Activated naive CD8-positive, alpha-beta T cell (primary cell): ENCODE measurements at regions not wholly inside any gene's neighbourhood (a gene's known extent, or its start where the extent isn't known, plus 50 kb on each side); places are given as distances from the start of the nearest gene placed in this dataset.

Source experiments
- H3K27ac Mint-ChIP-seq: one replicate; pipeline ENCODE4 v1.8.0; 2021; ENCODE audit warnings: mixed read lengths
- H3K27me3 Mint-ChIP-seq: one replicate; pipeline ENCODE4 v1.8.0; 2021; ENCODE audit warnings: mixed read lengths
- H3K36me3 Mint-ChIP-seq: one replicate; pipeline ENCODE4 v1.8.0; 2021; ENCODE audit warnings: mixed read lengths
- H3K4me1 Mint-ChIP-seq: one replicate; pipeline ENCODE4 v1.8.0; 2021; ENCODE audit warnings: low read depth, mixed read lengths
- H3K4me3 Mint-ChIP-seq: one replicate; pipeline ENCODE4 v1.8.0; 2021; ENCODE audit warnings: mild to moderate bottlenecking, mixed read lengths
- H3K9me3 Mint-ChIP-seq: one replicate; pipeline ENCODE4 v1.8.0; 2021; ENCODE audit warnings: low read depth, mixed read lengths

GRCh38 chr1:232517204-232517603 lies 112.7 kb downstream of the SIPA1L2 start:
- Mint-ChIP-seq H3K4me3 (no peak overlapping the region), H3K4me1 (no peaks in the 10 kb centered on the region), H3K9me3 (no peaks in the 10 kb centered on the region), H3K27me3 (peaks cover 7% of the 10 kb centered on the region), H3K36me3 (no peaks in the 10 kb centered on the region), H3K27ac (no peak overlapping the region)

GRCh38 chr1:232515706-232516105 lies 114.2 kb downstream of the SIPA1L2 start:
- peaks cover 10% of the 10 kb centered on the region for H3K27me3 Mint-ChIP-seq
- H3K9me3 Mint-ChIP-seq, result no peaks in the 10 kb centered on the region
- H3K27ac Mint-ChIP-seq, result no peak overlapping the region
- no peaks in the 10 kb centered on the region for H3K36me3 Mint-ChIP-seq
- H3K4me1 Mint-ChIP-seq, result no peaks in the 10 kb centered on the region
- no peak overlapping the region for H3K4me3 Mint-ChIP-seq

GRCh38 chr1:232512712-232513111 lies 117.2 kb downstream of the SIPA1L2 start:
- Mint-ChIP-seq H3K27ac (no peak overlapping the region), H3K9me3 (no peaks in the 10 kb centered on the region), H3K36me3 (no peaks in the 10 kb centered on the region), H3K4me1 (no peaks in the 10 kb centered on the region), H3K4me3 (no peak overlapping the region), H3K27me3 (peaks cover 8% of the 10 kb centered on the region)

GRCh38 chr1:232511172-232511571 lies 118.8 kb downstream of the SIPA1L2 start:
- no peaks in the 10 kb centered on the region for H3K36me3 Mint-ChIP-seq
- no peak overlapping the region for H3K4me3 Mint-ChIP-seq
- no peaks in the 10 kb centered on the region for H3K9me3 Mint-ChIP-seq
- H3K27me3 Mint-ChIP-seq, result peaks cover 8% of the 10 kb centered on the region
- no peaks in the 10 kb centered on the region for H3K4me1 Mint-ChIP-seq
- no peak overlapping the region for H3K27ac Mint-ChIP-seq

GRCh38 chr1:232510367-232511110 lies 119.4 kb downstream of the SIPA1L2 start:
- Mint-ChIP-seq H3K9me3 (no peaks in the 10 kb centered on the region), H3K4me3 (no peak overlapping the region), H3K27me3 (peaks cover 8% of the 10 kb centered on the region), H3K4me1 (no peaks in the 10 kb centered on the region), H3K27ac (no peak overlapping the region), H3K36me3 (no peaks in the 10 kb centered on the region)

- no peak overlapping the region for H3K27ac Mint-ChIP-seq
- H3K4me3 Mint-ChIP-seq, result no peak overlapping the region
- peaks cover 2% of the 10 kb centered on the region for H3K36me3 Mint-ChIP-seq
- H3K27me3 Mint-ChIP-seq, result peaks cover 8% of the 10 kb centered on the region
- no peaks in the 10 kb centered on the region for H3K4me1 Mint-ChIP-seq
- H3K9me3 Mint-ChIP-seq, result no peaks in the 10 kb centered on the region
These were observed 120.4 kb downstream of the SIPA1L2 start for GRCh38 chr1:232509570-232509969.

- H3K4me1 Mint-ChIP-seq, result no peaks in the 10 kb centered on the region
- no peak overlapping the region for H3K27ac Mint-ChIP-seq
- H3K4me3 Mint-ChIP-seq, result no peak overlapping the region
- H3K27me3 Mint-ChIP-seq, result peaks cover 6% of the 10 kb centered on the region
- H3K36me3 Mint-ChIP-seq, result peaks cover 2% of the 10 kb centered on the region
- no peaks in the 10 kb centered on the region for H3K9me3 Mint-ChIP-seq
These were observed 121.7 kb downstream of the SIPA1L2 start for GRCh38 chr1:232508130-232508701.

GRCh38 chr1:232507571-232507970 lies 122.4 kb downstream of the SIPA1L2 start:
- Mint-ChIP-seq H3K4me3 (no peak overlapping the region), H3K4me1 (no peaks in the 10 kb centered on the region), H3K36me3 (peaks cover 2% of the 10 kb centered on the region), H3K27me3 (peaks cover 6% of the 10 kb centered on the region), H3K27ac (no peak overlapping the region), H3K9me3 (no peaks in the 10 kb centered on the region)

- Mint-ChIP-seq H3K4me3 (no peak overlapping the region), H3K27ac (no peak overlapping the region), H3K36me3 (peaks cover 2% of the 10 kb centered on the region), H3K4me1 (no peaks in the 10 kb centered on the region), H3K27me3 (peaks cover 3% of the 10 kb centered on the region), H3K9me3 (no peaks in the 10 kb centered on the region)
These were observed 124.0 kb downstream of the SIPA1L2 start for GRCh38 chr1:232505884-232506283.

GRCh38 chr1:232504651-232505050 lies 125.3 kb downstream of the SIPA1L2 start:
- Mint-ChIP-seq H3K4me1 (no peaks in the 10 kb centered on the region), H3K9me3 (no peaks in the 10 kb centered on the region), H3K27ac (no peak overlapping the region), H3K4me3 (no peak overlapping the region), H3K36me3 (peaks cover 2% of the 10 kb centered on the region), H3K27me3 (no peaks in the 10 kb centered on the region)

- no peak overlapping the region for H3K27ac Mint-ChIP-seq
- H3K4me1 Mint-ChIP-seq, result no peaks in the 10 kb centered on the region
- H3K9me3 Mint-ChIP-seq, result no peaks in the 10 kb centered on the region
- H3K36me3 Mint-ChIP-seq, result peaks cover 2% of the 10 kb centered on the region
- H3K27me3 Mint-ChIP-seq, result no peaks in the 10 kb centered on the region
- H3K4me3 Mint-ChIP-seq, result no peak overlapping the region
These were observed 126.4 kb downstream of the SIPA1L2 start for GRCh38 chr1:232503497-232503896.

GRCh38 chr1:232501854-232502253 lies 128.1 kb downstream of the SIPA1L2 start:
- Mint-ChIP-seq H3K9me3 (no peaks in the 10 kb centered on the region), H3K4me1 (no peaks in the 10 kb centered on the region), H3K36me3 (peaks cover 2% of the 10 kb centered on the region), H3K27ac (no peak overlapping the region), H3K27me3 (no peaks in the 10 kb centered on the region), H3K4me3 (no peak overlapping the region)

- no peaks in the 10 kb centered on the region for H3K36me3 Mint-ChIP-seq
- no peaks in the 10 kb centered on the region for H3K9me3 Mint-ChIP-seq
- H3K27me3 Mint-ChIP-seq, result no peaks in the 10 kb centered on the region
- no peak overlapping the region for H3K27ac Mint-ChIP-seq
- H3K4me3 Mint-ChIP-seq, result no peak overlapping the region
- H3K4me1 Mint-ChIP-seq, result no peaks in the 10 kb centered on the region
These were observed 130.7 kb downstream of the SIPA1L2 start for GRCh38 chr1:232499188-232499587.

GRCh38 chr1:232493869-232494268 lies 136.1 kb downstream of the SIPA1L2 start:
- Mint-ChIP-seq H3K4me1 (no peaks in the 10 kb centered on the region), H3K9me3 (no peaks in the 10 kb centered on the region), H3K4me3 (no peak overlapping the region), H3K36me3 (no peaks in the 10 kb centered on the region), H3K27ac (no peak overlapping the region), H3K27me3 (no peaks in the 10 kb centered on the region)

GRCh38 chr1:232489256-232489655 lies 140.7 kb downstream of the SIPA1L2 start:
- Mint-ChIP-seq H3K4me3 (no peak overlapping the region), H3K36me3 (no peaks in the 10 kb centered on the region), H3K9me3 (no peaks in the 10 kb centered on the region), H3K27me3 (peaks cover 2% of the 10 kb centered on the region), H3K4me1 (no peaks in the 10 kb centered on the region), H3K27ac (no peak overlapping the region)

- H3K27ac Mint-ChIP-seq, result no peak overlapping the region
- peaks cover 3% of the 10 kb centered on the region for H3K27me3 Mint-ChIP-seq
- H3K4me3 Mint-ChIP-seq, result no peak overlapping the region
- H3K36me3 Mint-ChIP-seq, result no peaks in the 10 kb centered on the region
- H3K4me1 Mint-ChIP-seq, result no peaks in the 10 kb centered on the region
- no peaks in the 10 kb centered on the region for H3K9me3 Mint-ChIP-seq
These were observed 142.7 kb downstream of the SIPA1L2 start for GRCh38 chr1:232487236-232487635.
